HS-5 (cell line): ENCODE measurements at regions not wholly inside any gene's neighbourhood (a gene's known extent, or its start where the extent isn't known, plus 50 kb on each side); places are given as distances from the start of the nearest gene placed in this dataset.
"Not testable (repeated sequence)": the region's sequence is repeated elsewhere in the genome, so short reads cannot be mapped to it uniquely, and the experiment has no call there.

Source experiments
- DNase-seq: peaks from one replicate; pipeline ENCODE4 v3.0.0-alpha.2; 2012; ENCODE audit warnings: low read depth

DNA sequence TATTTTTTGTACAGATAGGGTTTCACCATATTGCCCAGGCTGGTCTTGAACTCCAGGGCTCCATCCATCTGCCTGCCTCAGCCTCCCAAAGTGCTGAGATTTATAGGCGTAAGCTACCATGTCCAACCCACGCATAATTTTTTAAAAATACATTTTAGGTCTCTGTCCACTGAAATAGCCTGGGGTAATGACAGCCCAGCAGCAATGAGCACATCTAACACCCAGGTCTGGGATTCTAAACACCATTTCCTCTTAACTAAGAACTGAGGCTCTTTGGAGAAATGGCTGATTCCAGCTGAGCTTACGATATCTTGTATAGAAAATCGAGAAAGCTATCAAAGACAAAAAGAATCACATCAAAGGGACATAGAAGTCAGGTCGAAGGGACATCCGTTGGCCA is 245.3 kb downstream of the PARN start:
- DNase-seq: no peak

DNA sequence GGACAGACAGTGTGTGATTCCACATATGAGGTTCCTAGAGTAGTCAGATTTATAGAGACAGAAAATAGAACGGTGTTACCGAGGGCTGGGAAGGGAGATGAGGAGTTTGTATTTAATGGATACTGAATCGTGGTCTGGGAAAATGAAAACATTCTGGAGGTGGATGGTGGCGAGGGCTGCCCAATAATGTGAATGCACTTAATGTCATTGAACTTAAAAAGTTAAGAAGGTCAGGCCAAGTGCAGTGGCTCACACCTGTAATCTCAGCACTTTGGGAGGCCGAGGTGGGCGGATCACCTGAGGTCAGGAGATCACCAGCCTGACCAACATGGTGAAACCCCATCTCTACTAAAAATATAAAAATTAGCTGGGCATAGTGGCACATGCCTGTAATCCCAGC is 246.2 kb downstream of the PARN start:
- not testable (repeated sequence) for DNase-seq

DNA sequence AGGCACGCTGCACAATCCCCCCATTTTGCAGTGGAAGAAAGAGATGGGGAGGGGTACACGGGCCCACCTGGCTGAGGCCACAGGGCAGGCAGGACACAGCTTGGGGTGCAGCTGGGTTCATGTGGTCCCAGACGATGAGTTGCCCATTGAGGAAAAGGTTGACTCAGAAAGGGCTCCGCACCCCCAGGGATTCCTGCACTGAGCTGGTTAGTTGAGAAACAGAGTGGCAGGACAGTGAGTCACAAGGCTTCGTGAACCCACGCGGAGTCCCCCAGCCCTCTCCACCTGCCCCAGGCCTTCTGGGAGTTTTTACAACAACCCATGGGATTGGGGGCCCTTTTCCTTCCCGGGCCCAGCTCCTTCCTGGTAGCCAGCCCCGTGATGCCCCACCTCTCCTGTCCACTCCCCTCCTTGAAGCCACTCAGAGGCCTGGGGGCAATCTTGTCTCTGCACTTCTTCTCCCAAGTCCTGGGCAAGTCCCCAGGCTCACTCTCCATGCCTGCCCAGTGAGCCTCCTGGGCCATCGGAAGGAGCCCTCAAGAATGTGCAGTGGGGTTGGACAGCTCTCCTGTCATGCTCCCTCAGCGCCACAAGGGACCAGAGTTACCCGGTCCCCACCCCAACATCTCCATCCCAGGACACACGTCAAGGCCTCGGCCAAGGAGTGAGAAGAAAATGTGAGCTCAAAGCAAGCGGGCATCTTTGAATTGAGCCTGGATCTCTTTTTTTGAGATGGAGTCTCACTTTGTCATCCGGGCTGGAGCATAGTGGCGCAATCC is 251.2 kb downstream of the PARN start:
- peak; percentile 65 for DNase-seq

DNA sequence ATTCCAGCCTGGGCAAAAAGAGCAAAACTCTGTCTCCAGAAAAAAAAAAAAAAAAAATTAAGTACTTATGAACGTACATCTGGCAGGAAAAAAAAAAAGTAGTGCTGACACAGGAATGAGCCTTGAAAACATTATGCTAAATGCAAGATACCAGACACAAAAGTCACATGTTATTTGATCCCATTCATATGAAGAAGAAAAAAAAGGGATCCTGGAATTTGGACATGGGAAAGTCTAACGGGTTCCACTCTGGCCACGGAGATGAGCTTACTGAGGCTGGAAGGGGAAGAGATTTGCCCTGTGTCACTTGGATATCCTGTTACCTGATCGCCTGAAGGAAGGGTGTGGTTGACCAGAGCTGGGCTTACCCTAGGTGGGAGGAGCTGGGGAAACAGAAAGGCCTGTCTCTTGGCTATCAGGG is 251.9 kb downstream of the PARN start:
- peak; percentile 63 for DNase-seq

DNA sequence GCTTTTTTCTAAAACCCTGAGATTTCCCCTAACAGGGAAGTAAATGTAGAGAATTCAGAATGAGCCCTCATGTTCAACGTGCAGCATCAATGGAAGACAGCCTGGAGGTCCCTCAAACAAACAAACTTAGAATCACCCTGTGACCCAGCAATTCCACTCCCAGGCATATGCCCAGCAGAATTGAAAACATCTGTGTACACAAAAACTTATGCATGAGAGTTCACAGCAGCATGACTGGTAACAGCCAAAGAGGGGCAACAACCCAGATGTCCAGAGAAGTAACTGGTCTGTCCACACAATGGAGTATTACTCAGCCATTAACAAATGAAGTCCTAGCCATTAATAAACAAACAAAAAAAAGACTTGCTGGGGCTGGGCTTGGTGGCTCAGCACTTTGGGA is 252.7 kb downstream of the PARN start:
- no peak for DNase-seq

DNA sequence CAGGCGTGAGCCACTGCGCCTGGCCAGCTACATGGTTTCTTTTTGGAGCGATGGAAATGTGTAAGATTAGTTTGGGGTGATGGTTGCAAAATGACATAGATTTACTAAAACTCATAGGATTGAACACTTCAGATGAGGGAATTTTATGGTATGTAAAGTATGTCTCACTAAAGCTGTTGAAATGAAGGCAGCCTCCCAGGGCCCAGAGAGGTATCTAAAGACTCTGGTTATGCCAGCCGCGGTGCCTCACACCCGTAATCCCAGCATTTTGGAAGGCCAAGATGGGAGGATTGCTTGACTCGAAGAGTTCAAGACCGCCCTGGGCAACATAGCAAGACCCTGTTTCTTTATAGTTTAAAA is 254.9 kb downstream of the PARN start:
- DNase-seq: no peak

DNA sequence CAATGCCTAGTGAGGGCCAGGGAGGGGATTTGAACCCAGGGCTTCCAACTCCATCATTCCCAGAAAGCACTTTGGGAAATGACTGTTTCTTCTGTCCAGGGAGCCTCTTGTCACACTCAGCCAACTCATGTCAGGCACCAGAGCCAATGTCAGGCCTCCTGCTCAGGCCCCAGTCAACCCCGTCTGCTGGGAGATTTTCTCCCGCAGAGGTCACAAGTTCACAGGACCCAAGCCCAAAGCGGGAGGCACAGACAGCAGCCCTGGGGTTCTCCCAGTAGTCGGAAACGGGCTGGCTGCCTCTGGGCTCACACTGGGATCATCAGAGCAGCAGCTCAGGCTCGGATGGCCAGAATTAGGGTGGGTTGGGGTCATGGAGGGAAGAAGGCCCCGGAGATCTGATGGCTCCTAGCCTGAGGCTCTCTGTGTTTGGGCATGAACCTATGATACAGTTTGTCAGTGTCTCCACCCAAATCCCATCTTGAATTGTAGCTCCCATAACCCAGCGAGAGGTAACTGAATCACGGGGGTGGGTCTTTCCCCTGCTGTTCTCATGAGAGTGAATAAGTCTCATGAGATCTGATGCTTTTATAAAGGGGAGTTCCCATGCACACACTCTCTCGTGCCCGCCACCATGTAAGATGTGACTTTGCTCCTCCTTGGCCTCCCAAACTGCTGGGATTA is 255.5 kb downstream of the PARN start:
- no peak for DNase-seq

DNA sequence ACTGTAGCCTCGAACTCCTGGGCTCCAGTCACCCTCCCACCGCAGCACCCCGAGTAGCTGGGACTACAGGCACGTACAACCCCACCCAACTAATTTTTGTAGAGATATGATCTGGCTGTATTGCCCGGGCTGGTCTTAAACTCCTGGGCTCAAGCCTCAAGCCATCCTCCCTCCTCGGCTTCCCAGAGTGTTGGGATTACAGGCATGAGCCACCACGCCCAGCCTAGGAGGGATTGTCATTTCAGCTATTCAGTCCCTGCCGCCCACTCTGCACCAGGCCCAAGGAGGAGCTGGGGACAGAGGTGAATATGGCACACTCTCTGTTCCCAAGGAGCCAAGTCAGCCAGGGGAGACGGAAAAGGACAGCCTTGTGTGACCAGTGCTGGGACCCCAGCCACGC is 256.2 kb downstream of the PARN start:
- DNase-seq: no peak

DNA sequence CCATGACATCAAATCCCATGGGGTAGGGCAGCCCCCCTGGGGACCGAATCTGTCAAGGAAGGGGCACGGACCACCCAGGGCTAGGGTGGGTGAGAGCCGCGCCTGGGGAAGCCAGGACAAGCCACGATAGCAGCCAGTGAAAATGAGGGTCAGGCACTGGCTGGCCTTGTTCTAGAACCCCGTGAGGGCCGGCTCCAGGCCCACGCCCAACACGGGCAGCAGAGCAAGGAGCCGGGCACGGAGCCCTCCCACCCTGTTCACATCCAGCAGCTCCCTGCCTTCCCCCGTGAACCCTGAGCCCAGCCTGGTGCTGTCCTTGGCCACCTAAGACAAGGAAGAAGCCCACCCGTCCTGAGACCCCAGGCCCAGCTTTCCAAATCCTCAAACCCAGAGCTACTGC is 256.7 kb downstream of the PARN start:
- no peak for DNase-seq

DNA sequence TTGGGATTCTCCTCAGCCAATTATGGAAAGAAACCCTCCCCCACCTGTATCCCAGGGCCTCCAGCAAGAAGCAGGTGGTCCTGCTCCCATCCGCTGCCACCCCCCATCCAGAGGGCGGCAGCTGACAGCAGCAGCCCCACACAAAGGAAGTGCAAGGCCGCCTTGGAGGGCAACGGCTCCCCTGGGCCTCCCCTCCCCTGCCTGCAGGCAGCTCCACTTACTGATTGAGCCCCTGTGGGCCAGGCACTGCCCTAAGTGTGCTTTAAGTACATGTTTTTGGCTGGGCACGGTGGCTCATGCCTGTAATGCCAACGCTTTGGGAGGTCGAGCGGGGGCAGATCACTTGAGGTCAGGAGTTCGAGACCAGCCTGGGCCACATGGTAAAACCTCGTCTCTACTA is 257.6 kb downstream of the PARN start:
- no peak for DNase-seq

DNA sequence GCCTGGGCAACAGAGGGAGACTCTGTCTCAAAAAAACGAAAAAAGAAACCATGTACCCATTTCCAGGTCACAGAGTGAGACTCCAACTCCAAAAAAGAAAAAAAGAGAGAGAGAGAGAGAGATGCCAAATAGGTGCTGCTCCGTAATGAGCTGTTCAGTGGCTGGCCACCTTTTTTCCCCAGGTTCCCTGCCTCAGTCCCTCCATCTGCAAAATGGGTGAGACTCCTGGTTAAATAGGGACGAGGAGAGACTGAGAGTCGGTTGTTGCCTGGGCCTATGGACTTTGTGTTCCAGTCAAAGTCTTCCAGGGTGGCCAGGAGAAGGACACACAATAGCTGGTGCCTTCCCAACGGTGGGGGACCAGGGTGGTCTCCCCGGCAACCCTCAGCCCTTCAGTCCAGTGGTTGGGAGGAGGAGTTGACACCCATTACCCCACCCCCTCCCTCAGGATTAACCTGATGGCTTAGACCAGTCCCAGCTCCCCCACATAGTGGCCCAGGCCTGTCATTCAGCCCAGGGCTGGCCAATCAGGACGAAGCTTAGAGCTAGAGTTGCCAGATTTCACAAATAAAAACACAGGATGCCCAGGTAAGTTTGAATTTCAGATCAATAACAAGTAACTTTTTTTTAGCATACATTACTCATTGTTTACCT is 258.2 kb downstream of the PARN start:
- no peak for DNase-seq

DNA sequence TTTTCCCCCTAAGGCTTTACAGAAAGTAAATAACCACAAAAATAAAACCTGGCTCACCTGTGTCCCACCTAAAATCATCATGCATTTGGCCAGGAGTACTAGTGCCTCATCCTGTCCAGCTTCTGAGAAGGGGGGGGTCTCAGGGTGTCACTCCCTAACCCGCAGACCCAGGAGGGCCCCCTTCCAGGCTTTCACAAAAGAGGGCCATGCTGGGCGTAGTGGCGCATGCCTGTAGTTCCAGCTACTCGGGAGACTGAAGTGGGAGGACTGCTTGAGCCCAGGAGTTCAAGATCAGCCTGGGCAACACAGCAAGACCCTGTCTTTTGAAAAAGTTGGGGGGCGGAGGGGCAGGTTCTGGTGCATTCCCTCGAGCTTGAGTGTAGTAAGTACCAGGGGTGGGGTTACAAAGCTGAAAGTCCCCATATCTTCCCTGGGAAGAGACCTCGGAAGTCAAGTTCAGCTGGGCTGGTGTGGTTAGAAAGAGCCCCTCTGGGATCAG is 259.3 kb downstream of the PARN start:
- DNase-seq: no peak

DNA sequence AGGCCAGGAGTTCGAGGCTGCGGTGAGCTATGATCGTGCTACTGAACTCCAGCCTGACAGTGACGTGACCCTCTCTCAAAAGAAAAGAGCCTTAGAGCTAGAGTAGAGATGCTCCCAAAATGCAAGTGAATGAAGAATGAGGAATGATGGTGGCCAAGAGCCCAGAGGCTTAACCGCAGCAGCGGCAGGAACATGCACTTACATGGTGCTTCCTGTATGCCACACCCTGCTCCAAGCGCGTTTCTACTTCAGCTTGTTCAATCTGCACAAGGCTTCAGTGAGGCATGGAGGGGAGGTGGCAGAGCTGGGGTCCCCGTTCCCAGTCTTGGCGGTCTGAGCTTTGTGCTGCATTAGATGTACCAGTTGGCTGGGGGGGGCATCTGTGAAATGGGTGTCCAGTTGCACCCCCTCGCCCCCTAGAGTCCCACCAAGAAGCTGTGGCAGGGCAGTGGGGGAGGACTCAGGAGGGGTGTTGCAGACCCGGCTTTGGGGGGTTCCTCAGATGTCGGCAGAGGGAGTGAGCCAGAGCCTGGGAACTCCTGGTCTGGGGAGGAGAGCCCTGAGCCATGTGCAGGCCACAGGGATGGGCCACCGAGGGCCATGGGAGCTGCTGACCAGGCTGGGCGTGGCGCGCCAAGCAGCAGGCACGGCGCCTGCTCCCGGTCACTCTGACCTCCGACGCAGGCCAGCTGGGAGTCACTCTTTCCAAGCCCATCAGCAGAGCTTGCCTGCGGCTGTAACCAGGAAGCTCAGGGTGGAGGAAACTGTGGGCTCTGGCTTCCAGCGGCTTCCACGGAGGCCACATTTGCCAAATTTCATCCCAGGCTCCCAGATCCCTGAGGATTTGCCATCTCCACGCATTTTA is 260.1 kb downstream of the PARN start:
- DNase-seq: no peak

DNA sequence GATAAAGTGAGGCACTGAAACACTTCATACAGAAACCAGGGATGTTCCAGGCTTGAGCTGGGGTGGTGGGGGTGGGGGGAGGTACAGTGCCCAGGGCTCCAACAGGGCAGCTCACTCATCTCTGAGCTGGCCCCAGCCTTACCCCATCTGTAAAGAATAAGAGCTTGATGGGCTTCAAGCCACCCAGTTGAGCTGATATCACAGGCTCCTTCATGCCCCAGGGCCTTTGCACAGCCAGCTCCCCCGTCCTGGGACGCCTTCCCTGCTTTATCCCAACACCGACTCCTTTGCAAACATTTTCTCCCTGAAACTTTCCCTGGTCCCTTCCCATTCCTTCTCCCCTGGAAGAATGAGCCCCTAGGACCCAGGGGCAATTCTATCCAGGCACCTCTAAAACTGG is 261.7 kb downstream of the PARN start:
- no peak for DNase-seq

DNA sequence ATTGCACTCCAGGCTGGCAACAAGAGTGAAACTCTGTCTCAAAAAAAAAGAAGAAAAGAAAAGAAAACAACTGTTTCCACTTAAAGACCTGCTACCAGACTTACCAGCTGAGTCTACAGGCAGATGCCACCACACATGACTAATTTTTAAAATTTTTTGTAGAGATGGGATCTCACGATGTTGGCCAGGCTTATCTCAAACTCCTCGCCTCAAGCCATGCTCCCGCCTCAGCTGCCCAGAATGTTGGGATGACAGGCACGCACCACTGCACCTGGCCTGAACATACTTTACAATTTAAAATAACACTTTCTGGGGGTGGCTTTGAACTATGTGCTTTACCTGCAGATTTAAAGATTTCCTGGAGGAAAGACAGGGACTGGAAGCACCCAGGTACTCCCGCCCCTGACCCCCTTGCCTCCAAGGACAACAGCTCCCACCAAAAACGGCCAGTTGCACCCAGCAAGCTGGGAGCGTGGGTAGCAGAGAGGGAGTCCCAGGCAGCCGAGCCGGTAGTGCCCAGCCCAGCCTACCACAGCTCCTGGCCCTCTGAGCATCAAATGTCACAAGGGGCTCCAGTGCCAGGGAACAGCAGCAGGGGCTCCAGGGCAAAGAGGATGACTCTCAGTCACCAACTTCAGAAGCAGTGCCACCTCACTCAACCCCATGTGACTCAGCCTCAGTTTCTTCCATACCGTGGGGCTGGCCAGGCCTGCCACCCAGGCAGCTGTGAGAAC is 262.9 kb downstream of the PARN start:
- DNase-seq: no peak

DNA sequence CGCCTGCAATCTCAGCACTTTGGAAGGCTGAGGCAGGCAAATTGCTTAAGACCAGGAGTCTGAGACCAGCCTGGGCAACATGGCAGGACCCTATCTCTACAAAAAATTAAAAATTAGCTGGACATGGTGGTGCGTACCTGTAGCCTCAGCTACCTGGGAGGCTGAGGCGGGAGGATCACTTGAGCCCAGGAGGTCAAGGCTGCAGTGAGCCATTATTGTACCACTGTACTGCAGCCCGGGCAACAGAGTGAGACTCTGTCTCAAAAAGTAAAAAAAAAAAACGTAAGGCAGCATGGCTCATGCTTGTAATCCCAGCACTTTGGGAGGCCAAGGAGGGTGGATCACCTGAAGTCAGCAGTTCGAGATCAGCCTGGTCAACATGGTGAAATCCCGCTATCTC is 263.6 kb downstream of the PARN start:
- DNase-seq: no peak

DNA sequence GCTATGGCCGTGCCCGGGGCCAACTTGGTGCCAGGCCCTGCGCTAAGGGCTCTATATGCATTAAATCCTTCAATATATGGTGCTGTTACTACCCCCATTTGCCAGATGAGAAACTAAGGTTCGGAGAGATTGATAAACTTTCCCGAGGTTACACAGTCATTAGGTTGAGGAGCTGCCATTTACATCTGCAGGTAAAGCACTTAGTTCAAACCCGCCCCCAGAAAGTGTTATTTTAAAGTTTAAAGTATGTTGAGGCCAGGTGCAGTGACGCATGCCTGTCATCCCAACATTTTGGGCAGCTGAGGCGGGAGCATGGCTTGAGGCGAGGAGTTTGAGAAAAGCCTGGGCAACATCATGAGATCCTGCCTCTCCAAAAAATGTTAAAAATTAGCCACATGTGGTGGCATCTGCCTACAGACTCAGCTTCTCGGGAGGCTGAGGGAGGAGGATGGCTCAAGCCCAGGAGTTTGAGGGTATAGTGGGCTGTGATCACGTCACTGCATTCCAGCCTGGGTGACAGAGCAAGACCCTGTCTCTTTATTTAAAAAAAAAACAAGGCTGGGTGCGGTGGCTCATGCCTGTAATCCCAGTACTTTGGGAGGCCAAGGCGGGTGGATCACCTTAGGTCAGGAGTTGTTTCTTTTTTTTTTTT is 264.7 kb downstream of the PARN start:
- no peak for DNase-seq

DNA sequence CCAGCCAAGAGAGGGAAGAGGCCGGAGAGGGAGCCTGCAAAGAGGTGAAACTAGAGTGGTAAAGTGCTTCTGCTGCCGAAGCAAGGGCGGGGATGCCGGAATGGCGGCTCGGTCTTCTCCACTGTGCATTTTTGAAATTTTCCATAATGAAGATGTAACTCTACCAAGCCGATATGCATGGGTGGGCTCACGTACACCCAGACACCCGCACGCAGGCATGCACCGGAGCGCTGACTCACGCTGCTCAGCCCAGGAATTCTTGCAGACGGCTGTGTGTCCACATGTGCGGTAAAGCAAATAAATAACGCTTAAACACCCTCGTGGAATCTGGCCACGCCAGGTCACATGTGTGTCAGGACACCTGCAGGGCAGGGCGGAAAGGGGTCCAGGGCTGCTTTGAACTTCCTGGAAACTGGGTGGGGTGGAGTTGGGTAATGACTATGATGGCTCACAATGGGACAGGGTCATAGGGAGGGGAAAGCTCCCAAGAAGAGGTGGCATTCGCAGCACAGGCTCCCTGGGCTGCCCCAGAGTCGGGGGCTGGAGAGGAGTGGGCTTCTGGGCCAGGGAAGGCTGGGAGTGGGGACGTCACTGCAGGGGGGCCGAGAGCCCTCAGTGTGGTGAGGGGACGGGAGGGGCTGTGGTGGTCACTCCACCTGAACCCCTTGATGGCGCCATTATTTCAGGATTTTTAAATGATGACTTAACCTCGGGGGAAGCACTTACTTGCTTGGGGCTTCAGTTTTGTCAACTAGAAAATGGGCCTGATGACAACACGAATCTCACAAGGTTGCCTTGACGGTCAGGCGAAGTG is 265.5 kb downstream of the PARN start:
- peak; percentile 93 for DNase-seq

DNA sequence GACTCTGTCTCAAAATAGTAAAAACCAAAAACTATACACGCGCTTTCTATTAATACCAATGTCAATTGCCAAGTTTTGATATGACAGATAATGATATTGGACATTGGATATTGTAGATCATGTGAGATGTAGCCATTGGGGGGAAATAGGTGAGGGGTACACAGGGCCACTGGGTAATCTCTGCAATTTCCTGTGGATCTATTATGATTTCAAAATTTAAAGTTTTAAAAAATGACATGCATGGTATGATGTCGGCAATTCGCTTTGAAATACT is 266.0 kb downstream of the PARN start:
- DNase-seq: no peak

DNA sequence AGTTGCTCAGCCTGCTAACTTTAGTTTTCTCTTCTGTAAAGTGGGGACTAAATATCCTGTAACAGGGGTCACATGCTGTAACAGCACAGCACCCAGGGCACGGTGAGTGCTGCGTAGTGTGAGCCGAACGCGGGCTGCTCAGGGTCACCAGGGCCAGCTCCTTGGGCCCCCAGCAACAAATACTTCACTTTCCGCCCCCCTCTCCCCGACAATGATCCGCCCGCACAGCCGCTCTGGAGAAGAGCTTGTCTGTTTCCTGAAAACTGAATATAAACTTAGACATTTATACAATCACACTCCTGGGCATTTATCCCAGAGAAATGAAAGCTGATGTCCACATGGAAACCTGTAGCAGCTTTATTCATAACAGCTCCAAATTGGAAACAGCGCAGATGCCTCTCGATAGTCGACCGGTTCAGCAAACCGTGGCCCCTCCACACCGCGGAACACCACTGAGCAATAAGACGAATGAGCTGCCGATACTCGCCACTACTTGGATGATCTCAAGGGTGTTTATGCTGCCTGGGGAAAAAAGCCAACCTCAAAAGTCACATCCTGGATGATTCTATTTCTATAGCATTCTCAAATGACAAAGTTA is 267.2 kb downstream of the PARN start:
- DNase-seq: no peak
